HG03064 (cell line): ENCODE measurements at regions not wholly inside any gene's neighbourhood (a gene's known extent, or its start where the extent isn't known, plus 50 kb on each side); places are given as distances from the start of the nearest gene placed in this dataset.

Experiments used
- ATAC-seq: cut with Tn5 transposase; IDR thresholded peaks from one replicate; pipeline ENCODE4 v1.9.1; 2021; ENCODE audit warnings: low read depth; ENCODE audit not compliant: unreplicated experiment

DNA sequence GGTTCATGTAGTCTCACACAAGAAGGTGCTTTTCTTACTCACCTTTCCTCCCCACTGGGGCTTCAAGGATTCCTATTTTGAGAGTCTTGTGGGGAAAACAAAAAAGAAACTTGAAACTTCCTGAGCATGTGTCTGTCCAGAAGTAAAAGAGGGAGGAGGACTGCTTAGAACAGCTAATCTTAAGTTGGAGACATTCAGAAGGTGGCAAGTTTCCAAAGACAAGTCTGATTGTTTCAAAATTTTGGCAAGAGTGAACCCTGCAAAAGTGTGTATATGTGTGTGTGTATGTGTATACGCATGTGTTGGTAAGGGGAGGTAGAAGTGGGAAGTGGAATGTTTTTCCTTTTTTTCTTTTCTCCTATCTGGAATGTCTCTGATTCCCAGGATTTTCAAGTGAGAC lies 189.0 kb upstream of the FRMPD4 start:
- ATAC-seq: no peak

DNA sequence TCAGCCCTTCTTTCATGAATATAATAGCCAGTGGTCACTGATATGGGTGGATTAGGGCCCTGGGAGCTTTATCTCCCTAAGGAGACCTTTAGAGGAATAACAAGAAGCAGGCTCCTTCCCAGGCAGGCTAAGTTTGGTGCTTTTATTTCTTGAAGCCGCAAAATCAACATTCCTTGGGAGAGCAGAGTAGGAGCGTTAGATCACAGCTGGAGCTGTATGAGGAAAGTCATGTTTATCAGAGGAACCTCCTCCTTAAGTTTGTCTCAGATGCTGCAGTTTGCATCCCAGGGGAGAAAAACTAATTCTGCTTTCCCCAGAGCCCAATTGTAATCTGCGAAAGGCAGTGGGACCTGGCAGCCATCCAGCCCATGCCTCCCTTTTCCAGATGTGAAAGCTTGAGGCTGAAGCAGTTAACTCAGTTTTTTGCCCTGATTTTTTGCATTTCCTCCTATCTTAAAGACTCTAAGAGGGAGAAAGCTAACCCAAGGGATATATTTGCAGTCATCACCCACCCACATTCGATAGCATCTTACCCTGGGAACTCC lies 186.0 kb upstream of the FRMPD4 start:
- ATAC-seq: no peak

DNA sequence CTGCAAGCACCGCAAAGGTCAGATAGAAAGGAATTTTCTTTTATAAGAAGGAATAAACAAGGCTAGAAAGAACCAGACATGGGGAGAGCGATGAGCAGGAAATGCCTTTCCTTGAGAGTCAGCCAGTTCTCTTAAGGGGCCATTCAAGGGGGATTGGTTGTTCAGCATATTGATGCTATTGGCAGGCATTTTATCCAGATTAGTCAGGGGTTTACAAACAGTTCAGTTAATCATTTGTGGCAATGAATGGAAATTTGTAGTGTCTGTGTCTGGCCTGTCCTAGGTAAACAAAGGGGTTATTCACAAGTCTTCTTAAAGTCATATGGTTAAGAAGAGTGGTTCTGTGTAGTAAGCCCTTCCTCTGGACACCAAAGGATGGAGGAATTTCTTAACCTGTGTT lies 184.7 kb upstream of the FRMPD4 start:
- ATAC-seq: no peak

DNA sequence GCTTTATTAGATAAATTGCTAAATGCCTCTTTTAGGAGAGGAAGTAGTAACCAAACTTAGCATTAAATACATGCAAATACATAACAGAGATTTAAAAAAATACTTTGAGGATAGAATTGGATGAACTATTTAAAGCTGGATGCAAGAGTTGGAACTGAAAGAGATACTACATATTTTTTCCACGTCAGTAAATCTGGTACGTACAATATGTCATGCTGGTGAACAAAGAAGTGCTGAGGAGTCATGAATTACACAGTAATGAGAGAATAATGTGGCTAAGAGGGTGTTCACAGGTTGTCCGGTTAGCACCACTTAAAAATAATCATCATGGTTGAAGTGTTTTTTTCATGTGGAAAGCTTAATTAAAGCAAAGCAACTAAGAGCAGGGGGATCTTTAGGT lies 184.1 kb upstream of the FRMPD4 start:
- ATAC-seq: no peak

DNA sequence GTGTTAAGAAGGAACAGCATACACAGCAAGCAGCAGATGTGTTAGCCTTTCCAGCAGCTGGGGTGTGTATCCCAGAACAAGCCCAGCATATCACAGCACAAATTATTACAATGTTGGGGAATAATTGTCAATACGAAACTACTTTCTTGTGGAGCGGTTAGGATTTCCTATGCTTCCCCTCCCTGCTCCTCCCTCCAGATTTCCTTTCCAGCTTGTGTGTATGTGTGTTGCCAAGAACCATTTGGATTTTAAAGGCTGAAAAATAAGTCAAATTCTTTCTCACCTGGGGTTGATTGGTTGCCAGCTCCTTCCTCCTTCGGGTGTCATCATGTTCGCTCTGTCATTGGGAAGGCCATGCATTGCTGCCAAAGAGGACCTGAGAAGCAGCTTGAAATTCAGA lies 178.2 kb upstream of the FRMPD4 start:
- ATAC-seq: no peak

DNA sequence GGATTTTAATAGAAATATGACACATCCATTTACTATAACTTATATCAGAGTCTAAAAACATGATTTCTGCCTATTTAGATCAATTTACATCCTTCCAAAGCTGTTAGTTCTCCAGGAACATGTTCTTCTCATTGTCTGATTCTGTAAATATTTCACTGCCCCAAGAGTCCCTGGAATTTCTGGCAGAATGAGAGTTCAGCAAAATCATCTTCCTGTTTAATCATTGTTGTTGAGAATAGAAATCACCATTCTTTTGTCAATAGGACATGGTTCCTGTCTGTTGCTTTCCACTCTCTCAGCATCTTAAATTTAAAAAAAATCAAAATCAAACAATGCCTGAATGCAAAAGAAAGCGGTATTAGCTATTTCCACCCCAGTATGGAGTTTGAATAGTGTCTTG lies 172.8 kb upstream of the FRMPD4 start:
- ATAC-seq: no peak

DNA sequence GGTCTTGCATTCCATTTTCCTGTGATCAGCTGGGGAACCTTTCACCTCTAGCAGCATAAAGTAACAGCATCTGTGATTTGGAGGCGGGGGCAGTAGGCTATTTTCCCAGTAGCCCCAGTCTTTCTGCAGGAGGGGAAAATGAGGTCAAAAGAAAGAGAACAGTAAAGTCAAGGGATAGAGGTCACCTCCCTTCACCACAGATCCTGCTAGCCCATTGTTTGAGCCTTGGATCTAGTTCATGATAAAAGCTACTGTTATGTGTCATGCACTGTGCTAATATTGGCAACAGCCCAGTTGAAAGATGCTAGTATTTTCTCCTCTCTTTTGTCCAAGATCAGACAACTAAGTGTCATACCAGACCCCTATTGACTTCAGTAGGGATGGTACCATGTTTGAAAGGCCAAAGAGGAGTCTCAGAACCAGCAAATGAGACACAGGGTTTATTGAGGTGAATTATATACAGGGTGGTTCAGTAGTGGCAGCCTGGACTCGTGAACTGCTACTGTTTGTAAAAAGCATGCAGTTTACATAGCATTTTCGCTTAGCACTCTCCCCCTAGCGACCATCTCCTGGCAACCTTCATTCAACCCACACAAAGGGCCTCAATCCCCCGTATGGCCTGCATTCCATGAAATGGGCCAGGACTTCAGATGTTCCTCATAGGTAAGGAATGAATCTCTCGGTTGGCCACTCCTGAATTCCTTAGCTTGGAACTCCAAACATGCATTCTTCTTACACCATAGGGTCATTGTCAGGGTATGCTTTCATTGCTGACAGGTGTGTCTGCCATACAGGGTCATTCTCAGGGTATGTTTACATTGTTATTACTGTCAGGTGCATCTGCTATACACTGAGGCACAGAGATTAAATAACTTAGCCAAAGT lies 170.0 kb upstream of the FRMPD4 start:
- ATAC-seq: no peak

DNA sequence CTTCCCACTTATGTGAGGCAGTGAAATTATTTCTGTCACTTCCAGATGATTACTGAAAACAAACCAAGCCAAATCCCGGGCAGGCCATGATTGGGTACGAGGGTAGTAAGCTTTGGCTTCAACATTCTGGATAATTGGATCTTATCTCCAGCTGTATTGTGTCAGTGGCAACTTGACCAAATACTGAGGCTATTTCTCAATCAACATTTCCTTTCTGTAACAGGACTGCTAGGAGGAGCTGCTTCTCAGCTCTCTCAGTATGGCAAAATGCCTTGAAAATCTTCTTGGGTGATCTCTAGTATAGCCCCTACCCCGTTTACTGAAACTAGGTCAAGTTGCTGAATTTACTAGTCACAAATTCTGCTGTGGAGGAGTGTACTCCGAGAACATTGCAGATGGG lies 169.3 kb upstream of the FRMPD4 start:
- ATAC-seq: no peak

DNA sequence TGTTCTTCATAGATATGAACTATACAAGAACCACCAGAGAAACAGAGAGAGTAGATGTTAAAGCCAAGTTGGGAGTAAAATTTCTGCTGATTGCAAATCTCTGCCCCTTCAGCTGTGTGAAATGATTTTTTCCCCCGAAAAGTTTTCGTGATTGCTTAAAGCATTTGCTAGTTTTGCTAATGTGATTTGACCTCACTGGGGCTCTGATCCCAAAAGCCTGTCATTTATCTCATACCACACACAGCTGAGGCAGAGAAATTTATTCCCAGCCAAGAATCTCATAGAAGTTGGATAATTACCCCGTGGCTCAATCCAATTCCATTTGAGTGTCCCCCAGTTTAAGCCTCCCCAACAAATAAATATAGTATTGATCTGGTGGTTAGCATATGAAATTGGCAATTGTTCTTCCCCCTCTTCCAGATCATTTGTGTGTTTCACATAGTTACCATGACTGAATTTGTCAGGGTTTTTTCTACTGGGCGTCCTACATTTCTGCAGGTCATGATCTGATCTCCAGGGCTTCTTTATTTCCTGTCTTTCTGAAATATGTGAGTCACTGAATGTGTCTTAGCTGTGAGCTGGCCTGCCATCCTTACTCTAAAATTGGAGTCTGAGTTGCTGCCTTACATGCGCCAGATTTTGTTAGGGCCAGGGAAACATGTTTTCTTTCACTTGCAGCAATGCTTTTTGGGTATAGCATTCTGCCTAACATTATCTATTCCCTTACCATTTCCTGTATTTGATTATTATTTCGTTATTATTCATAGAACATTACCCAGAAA lies 167.5 kb upstream of the FRMPD4 start:
- ATAC-seq: no peak

DNA sequence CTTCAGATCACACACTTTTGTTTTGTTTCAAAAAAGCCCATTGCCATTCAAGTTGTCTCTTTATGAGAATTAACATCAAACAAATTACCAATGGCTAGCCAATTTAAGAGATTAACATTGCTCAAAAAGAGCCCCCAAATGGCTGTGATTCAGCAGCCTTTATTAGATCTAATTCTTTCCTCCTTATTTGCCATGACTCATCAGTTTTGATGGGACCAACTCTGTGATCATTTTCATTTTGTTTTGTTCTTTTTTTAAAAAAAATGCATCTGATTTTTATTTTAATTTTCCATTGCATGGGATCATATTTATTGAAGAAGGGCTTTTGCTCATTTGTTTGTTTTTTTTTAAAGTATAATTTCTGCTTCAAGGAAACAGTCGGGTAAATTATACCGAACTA lies 161.6 kb upstream of the FRMPD4 start:
- no peak for ATAC-seq

DNA sequence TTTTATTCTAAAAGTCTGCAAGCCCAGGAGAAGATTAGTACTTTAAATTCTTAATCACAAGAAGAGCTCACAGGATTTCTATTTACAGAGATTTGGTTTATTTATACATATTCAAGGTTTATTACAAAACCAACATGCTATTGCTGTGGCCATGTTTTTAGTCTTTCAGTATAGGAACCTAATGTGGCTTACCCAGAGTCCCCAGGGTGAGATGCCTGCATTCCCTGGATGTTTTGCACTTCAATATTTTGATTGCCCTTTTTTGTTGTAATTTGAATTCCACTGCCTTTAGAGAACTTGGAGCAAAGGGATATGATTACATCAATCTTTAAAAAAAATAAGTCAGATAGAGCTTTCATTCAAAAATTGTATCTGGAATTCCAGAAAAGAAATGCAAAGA lies 146.0 kb upstream of the FRMPD4 start:
- ATAC-seq: no peak

DNA sequence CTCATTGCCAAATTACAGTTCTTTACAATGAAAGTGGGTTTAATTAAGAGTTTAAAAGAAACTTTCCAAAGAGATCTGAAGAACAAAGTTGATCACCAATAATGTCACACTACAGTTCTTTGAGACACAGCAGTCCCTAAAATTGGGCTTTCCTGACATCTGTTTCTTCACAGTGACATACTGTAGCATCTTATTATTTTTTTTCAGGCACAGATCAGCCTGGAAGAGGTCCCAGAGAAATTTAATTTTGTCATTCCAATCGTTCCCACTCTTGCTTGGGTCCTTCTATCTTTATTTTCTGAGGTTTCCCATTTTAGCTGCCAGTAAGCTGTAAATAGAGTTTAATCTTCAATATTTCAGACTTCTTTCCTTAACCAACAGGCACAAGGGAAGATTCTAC lies 143.1 kb upstream of the FRMPD4 start:
- ATAC-seq: no peak

DNA sequence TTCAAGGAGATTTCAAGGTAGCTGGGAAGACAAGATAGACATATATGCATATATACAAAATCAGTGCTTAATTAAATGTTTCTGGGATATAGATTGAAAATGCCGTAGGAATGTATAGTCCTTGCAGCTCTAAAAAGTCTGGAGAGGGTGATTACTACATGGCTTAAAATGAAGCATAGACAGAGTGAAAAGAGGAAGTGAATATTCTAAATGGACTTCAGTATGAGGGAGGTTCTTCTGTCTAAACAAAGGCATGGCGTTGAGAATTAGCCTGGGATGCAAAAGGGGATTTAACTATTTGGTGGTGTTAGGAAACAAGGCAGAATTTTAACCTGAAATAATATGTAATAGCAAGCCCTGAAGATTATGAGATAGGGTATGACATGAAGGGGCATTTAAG lies 141.5 kb upstream of the FRMPD4 start:
- no peak for ATAC-seq

DNA sequence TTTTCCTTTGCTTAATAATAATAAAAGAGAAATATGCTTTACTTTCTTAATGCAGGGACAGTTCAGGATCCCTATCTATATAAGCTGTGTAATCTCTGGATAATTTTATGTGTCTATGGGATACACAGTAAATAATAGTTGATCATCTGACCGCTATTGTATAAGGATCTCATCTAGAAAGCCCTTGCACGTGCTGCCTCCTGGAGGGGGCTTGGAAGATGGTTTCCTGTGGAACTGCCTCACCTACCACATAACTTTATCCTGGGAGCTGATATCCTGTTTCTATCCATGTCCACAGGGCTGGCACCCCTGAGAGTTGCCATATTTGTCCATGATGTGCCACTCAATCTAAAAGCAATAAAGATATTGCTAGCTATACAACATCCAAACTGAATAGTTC lies 139.3 kb upstream of the FRMPD4 start:
- ATAC-seq: no peak

DNA sequence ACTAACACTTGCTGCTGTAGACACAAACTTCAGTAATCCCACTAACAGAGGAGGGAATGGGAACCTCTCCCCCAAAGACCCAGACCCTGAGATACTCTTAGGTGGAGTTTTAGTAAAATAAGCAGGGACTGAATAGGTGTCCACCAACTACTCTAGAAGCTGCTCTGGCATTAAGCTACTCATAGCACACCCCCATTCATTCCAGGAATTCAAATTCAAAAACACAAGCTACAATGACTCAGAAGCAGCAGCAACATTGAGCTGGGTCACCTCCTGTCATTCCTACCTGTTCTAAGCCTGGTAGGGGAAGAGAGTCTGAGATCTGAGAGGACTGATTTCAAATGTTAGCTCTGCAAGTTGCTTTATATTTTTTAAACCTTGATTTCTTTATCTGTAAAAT lies 135.4 kb upstream of the FRMPD4 start:
- no peak for ATAC-seq

DNA sequence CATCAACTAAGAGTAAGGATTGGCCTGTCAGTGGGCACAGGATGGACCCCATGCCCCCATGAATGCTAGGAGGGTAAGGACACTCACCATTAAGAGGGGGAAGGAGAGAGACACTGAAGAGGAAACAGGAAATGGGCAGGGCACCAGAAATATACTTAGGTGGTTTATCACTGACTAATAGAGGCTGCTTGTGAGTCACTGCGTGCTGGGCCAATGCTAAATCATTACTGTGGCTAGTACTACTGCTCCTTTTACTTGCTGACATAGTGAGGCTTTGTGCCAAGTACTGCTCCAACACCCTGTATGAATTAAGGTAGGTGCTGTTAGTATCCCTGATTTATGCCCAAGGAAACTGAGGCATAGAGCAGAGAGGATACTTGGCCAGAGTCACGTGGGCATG lies 130.4 kb upstream of the FRMPD4 start:
- no peak for ATAC-seq

DNA sequence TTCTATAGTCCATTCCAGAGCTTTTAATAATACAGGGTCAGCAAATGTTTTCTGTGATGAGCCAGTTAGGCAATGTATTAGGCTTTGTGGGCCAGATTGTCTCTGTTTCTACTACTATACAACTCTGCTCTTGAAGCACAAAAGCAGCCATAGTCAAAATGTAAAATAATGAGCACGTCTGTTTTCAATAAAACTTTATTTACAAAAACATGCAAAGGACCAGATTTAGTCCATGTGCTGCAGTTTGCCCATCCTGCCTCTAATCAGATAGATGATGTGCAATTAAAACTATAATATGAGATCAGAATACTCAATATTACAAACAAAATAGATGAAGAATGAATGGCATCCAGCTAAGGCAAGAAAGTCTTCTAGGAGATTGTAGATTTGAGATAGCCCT lies 127.8 kb upstream of the FRMPD4 start:
- no peak for ATAC-seq

DNA sequence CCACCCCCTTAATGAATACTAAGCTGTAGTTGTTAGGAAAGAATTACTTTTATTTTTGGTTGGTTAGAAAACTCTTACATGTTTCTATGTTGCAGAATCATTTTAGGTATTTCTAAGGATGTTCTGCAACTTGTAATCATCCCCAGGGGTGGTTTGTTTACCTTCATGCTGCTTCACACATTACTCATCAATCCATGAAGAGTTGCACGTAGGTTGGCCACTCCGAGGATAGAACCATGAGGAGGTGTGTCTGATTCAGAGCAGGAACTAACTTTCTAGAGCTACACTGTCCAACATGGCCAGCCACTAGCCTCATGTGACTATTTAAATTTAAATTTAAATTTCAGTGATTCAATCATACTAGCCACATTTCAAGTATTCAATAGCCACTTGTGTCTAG lies 127.2 kb upstream of the FRMPD4 start:
- ATAC-seq: no peak

DNA sequence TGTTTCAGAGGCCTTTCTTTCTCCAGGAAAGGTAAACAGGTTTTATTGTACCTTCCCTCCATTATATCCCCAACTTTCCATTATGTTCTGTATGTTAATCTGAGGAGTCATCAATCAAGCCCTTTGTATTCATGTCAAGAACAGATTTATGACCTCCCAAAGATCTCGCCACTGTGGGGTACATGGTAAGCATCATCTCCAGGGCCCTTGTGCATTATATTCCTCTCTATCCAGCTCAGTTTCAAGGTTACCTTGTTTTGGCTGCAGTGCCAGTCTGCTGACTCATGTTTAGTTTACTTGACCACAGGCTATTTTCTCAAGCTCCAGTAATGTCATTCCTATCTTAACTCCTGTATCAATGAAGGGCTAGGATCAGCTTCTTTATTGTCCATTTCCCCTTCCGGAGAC lies 125.1 kb upstream of the FRMPD4 start:
- ATAC-seq: no peak

DNA sequence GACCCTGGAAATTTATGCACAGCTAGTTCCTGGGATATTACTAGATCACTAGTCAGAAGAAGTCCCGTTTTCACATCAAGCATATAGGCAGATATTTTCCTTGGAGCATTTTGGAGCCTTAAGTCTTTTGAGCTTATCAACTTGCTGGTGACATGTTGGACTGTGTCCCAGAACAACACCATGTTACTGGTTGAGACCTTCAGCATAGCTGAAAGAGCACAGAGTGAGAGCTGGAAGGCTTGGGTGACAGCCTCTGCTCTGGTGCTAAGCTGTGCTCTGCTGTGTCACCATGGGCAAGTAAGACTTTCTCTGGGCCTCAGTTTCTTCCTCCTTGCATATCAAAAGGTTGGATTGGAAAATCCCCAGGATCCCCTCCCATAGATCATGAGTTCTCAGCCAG lies 116.6 kb upstream of the FRMPD4 start:
- no peak for ATAC-seq

DNA sequence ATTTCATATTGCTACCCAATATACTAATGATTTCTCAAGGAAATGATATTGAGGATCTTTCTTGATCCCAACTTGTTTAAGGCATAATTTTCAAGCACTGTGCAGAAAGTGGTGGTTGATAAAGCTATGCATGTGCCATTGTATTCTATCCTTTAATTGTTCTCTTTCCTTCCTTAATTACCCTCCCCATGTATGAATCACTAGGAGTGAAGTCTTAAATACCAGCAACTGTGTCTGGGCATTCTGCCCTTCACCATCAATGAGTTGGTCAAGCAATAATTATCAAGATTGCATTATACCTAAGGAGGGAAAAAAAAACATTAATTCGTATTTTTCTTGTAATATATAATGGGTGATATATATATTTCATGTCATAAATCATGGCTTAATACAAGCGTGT lies 111.8 kb upstream of the FRMPD4 start:
- ATAC-seq: no peak

DNA sequence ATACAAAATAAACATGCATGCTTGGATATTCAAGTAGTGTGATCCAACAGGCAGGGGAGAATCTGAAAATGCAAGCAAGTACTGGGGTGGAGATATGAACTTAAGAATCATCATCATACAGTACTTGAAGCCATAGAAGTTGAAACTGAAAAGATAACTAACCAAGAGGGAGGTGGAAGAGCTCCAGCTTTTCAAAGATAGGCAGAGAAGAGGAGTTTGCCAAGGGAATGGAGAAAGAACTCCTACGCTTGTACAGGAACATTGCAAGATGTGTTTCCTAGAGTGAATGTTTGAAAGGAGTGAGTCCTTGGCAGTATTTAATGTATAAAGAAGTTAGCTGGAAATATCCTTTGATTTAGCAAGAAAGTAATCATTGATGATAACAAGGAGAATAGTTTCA lies 106.2 kb upstream of the FRMPD4 start:
- ATAC-seq: no peak
